Effector memory CD4-positive, alpha-beta T cell (primary cell): ENCODE measurements at regions not wholly inside any gene's neighbourhood (a gene's known extent, or its start where the extent isn't known, plus 50 kb on each side); places are given as distances from the start of the nearest gene placed in this dataset.

Source experiments
- DNase-seq, 3 donors: peaks; one replicate each; pipeline ENCODE4 v3.0.0-alpha.2; 2020
- H3K27ac ChIP-seq: 2 replicates; pipeline ENCODE4 v1.7.0; 2013; ENCODE audit warnings: mild to moderate bottlenecking, low read length, moderate library complexity; ENCODE audit not compliant: insufficient read depth, poor library complexity, severe bottlenecking
- H3K27me3 ChIP-seq: replicated peaks from 2 replicates; pipeline ENCODE4 v1.7.0; 2013; ENCODE audit warnings: mild to moderate bottlenecking, low read length; ENCODE audit not compliant: insufficient read depth, control insufficient read depth, poor library complexity, severe bottlenecking
- H3K36me3 ChIP-seq: 2 replicates; pipeline ENCODE4 v1.7.0; 2013; ENCODE audit warnings: mild to moderate bottlenecking, low read length, moderate library complexity; ENCODE audit not compliant: control insufficient read depth, insufficient read depth
- H3K4me1 ChIP-seq: 2 replicates; pipeline ENCODE4 v1.7.0; 2013; ENCODE audit warnings: low read length, mild to moderate bottlenecking; ENCODE audit not compliant: control insufficient read depth, insufficient read depth, poor library complexity, severe bottlenecking
- H3K4me3 ChIP-seq: 2 replicates; pipeline ENCODE4 v1.7.0; 2013; ENCODE audit warnings: low read length, low read depth, mild to moderate bottlenecking; ENCODE audit not compliant: insufficient read depth, poor library complexity, severe bottlenecking
- H3K9me3 ChIP-seq: 2 replicates; pipeline ENCODE4 v1.7.0; 2013; ENCODE audit warnings: mild to moderate bottlenecking, low read length, moderate library complexity; ENCODE audit not compliant: control insufficient read depth

DNA sequence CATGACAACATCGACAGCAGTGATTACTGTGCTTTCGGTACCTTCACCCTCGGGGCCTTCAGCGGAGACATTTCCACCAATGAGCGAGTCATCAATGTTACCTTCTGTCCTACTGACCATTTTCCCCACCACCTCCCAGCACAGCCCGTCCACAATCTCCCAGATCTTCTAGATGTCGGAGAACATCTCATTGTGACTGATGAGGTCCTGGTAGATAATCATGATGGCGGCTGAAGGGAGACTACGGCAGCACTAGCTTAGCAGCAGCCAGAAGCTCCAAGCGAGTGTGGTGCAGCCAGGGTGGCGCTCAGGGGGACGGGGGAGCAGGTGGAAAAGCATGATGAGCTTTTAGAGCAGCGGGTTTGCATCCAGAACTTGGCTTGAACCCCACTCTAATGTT, 379.0 kb downstream of the TLR4 start:
- H3K36me3 ChIP-seq = no peaks in the 10 kb centered on the region
- H3K9me3 ChIP-seq = no peaks in the 10 kb centered on the region
- H3K4me3 ChIP-seq = no peak overlapping the region
- no peak overlapping the region for H3K27ac ChIP-seq
- H3K4me1 ChIP-seq = no peaks in the 10 kb centered on the region
- H3K27me3 ChIP-seq = no peaks in the 10 kb centered on the region
- DNase-seq = no peak

DNA sequence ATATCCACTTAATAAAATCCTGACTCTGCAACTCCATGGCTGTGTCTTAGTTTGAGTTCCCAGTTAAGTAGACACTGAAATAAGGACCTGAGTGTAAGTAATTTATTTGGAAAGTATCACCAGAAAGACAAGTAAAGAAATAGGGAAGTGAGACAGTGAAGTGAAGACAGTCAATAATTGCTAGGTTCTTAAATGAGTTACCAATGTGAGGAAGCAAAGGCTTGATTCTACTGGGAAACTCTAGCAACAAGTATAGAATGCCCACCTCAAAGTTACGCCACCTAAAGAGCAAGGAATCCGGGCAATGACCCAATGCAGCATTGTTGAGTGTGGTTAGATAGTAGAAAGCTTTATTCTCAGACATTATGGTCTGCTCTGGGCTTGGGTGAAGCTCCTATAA, 383.9 kb downstream of the TLR4 start:
- Histone ChIP-seq H3K36me3 (no peaks in the 10 kb centered on the region), H3K9me3 (no peaks in the 10 kb centered on the region), H3K4me3 (no peak overlapping the region), H3K4me1 (no peaks in the 10 kb centered on the region), H3K27me3 (no peaks in the 10 kb centered on the region), H3K27ac (no peak overlapping the region)
- DNase-seq = no peak

DNA sequence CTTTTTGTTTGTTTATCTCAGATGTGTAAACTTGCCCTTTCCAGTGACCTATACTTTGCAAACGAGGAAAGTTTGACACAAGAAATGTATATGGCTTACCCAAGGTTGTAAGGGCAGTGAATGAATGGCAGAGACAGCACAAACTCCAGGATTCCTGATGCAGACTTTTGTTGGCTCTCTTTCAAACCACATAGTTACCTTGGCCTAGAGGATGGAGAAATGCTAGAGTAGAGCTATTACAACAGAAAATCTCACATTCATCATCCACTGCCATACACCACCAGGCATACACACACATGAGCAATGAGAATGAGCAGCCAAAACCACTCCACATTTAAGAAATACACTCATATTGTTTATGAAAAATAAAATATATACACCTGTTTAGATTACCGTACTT, 387.0 kb downstream of the TLR4 start:
- Histone ChIP-seq H3K4me1 (no peaks in the 10 kb centered on the region), H3K27ac (no peak overlapping the region), H3K27me3 (no peaks in the 10 kb centered on the region), H3K9me3 (no peaks in the 10 kb centered on the region), H3K36me3 (no peaks in the 10 kb centered on the region), H3K4me3 (no peak overlapping the region)
- DNase-seq = no peak

DNA sequence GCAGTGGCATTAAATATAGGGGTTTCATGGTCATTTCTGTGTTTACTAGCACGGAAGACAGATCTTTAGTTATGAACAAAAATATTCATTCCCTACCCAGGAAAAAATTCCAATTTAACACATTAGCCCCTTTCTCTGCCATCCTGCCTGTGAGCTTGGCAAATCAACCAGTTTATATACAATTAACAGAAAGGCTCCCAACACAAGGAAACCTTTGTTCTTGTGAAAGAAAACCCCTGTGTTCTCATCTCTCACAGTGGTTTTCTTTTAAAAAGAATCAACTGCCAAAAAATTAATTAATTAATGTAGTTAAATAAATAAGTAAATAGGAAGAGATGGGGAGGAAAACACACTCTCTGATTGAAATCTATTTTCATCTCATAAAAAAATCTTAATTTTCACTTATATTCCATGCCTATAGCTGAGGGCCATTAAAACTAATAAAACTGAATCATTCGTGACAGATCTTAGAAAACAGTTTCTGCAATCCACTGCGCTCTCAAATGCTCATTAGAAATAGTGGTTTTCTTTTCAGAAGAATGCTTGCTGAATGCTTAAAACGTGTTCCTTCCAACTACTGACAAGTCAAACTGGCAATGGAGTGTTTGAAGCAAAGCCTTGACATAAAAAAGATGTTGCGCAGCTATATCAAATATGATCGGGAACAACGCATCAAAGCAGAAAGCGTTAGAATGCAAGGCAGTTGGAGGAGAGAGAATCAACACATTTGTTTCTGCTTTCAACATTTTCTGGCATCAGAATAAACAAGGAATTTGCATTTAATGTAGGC, 387.7 kb downstream of the TLR4 start:
- no peaks in the 10 kb centered on the region for H3K36me3 ChIP-seq
- no peak for DNase-seq
- H3K9me3 ChIP-seq = no peaks in the 10 kb centered on the region
- H3K27ac ChIP-seq = no peak overlapping the region
- H3K4me3 ChIP-seq = no peak overlapping the region
- H3K27me3 ChIP-seq = no peaks in the 10 kb centered on the region
- H3K4me1 ChIP-seq = no peaks in the 10 kb centered on the region

DNA sequence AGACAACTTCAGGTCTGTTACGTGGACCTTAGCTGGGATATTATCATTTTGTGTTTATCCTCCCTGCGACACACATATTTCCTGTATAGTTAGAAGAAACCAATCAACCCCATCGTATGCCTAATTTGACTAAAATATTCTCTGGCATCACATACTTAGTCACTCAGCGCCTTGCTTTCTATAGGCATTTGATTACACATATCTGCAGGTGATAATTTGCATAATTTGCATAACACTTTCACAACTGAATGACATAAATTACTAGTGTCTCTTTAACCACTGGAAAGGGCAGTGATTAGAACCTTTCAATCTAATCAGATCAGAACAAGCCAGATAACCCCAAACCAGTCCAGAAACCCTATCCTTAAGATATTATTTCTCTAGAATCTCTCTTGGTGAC, 390.2 kb downstream of the TLR4 start:
- Histone ChIP-seq H3K4me3 (no peak overlapping the region), H3K4me1 (no peaks in the 10 kb centered on the region), H3K9me3 (no peaks in the 10 kb centered on the region), H3K27me3 (no peaks in the 10 kb centered on the region), H3K27ac (no peak overlapping the region), H3K36me3 (no peaks in the 10 kb centered on the region)
- DNase-seq = no peak

- no peaks in the 10 kb centered on the region for H3K36me3 ChIP-seq
- DNase-seq = no peak
- no peak overlapping the region for H3K27ac ChIP-seq
- no peaks in the 10 kb centered on the region for H3K9me3 ChIP-seq
- no peaks in the 10 kb centered on the region for H3K4me1 ChIP-seq
- H3K27me3 ChIP-seq = no peaks in the 10 kb centered on the region
- H3K4me3 ChIP-seq = no peak overlapping the region
Observed at GRCh38 chr9:118100529-118101419, 396.6 kb downstream of the TLR4 start.

- Histone ChIP-seq H3K27ac (no peak overlapping the region), H3K9me3 (no peaks in the 10 kb centered on the region), H3K4me1 (no peaks in the 10 kb centered on the region), H3K4me3 (no peak overlapping the region), H3K36me3 (no peaks in the 10 kb centered on the region), H3K27me3 (no peaks in the 10 kb centered on the region)
- no peak for DNase-seq
Observed at GRCh38 chr9:118104363-118104762, 400.2 kb downstream of the TLR4 start.

DNA sequence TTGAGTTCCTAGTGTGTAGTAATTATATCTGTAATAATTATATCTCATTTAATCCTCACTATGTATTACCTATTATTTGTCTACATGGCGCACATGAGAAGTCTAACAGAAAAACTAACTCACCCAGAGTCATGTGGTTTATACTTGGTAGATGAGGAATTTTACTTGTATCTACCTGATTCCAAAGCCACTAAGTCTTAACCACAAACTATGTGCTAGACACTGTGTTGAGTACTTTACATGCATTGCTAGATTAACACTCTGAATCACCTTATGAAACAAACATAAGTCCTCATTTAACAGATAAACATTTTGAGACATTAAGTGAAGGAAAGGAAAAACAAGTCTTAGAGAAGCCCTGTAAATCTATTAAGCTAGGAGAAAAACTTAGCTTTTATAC, 404.8 kb downstream of the TLR4 start:
- H3K36me3 ChIP-seq = no peaks in the 10 kb centered on the region
- H3K27me3 ChIP-seq = no peaks in the 10 kb centered on the region
- no peak overlapping the region for H3K27ac ChIP-seq

GRCh38 chr9:118109542-118109941, 405.3 kb downstream of the TLR4 start:
- no peaks in the 10 kb centered on the region for H3K4me1 ChIP-seq
- H3K9me3 ChIP-seq = no peaks in the 10 kb centered on the region
- no peak overlapping the region for H3K27ac ChIP-seq
- no peak for DNase-seq
- no peaks in the 10 kb centered on the region for H3K36me3 ChIP-seq
- H3K4me3 ChIP-seq = no peak overlapping the region
- no peaks in the 10 kb centered on the region for H3K27me3 ChIP-seq

More for the DNA sequence above, 404.8 kb downstream of the TLR4 start:
- Histone ChIP-seq H3K4me3 (no peak overlapping the region), H3K9me3 (no peaks in the 10 kb centered on the region), H3K4me1 (no peaks in the 10 kb centered on the region)
- DNase-seq = no peak

GRCh38 chr9:118121361-118121760, 417.2 kb downstream of the TLR4 start:
- no peak overlapping the region for H3K4me3 ChIP-seq
- no peaks in the 10 kb centered on the region for H3K4me1 ChIP-seq
- H3K27me3 ChIP-seq = no peaks in the 10 kb centered on the region
- no peak overlapping the region for H3K27ac ChIP-seq
- H3K36me3 ChIP-seq = no peaks in the 10 kb centered on the region
- no peaks in the 10 kb centered on the region for H3K9me3 ChIP-seq
- no peak for DNase-seq
